ENCODE measurements at regions not wholly inside any gene's neighbourhood (a gene's known extent, or its start where the extent isn't known, plus 50 kb on each side); places are given as distances from the start of the nearest gene placed in this dataset.

- Histone ChIP-seq H3K4me1 (peaks cover 6 to 8% of the 10 kb centered on the region in 2 donors), H3K9me3 (no peaks in the 10 kb centered on the region), H3K36me3 (no peaks in the 10 kb centered on the region), H3K4me3 (replicated peaks in 1 of 3) (no peak overlapping the region), H3K27ac (no peak overlapping the region), H3K27me3 (no peaks in the 10 kb centered on the region)
- no peak for DNase-seq
- TF ChIP-seq POLR2A (IDR thresholded peaks at IDR 0.05) (no peak), CTCF (IDR thresholded peaks at IDR 0.05) (no peak)
- intact Hi-C loops (cut with DNase I): no loop called here
- 95 to 97% methylated on average over 5 of the region's 5 CpGs for WGBS, 2 donors
These were observed 247.1 kb downstream of the ANAPC1 start for GRCh38 chr2:111636905-111637304.

- H3K4me3 ChIP-seq (replicated peaks in 1 of 3): no peak overlapping the region
- no peak for DNase-seq
- H3K4me1 ChIP-seq: peaks cover 6 to 8% of the 10 kb centered on the region in 2 donors
- no peaks in the 10 kb centered on the region for H3K36me3 ChIP-seq
- no peak overlapping the region for H3K27ac ChIP-seq
- no peak for TF ChIP-seq POLR2A (IDR thresholded peaks at IDR 0.05)
- no peak for TF ChIP-seq CTCF (IDR thresholded peaks at IDR 0.05)
- intact Hi-C loops (cut with DNase I): no loop called here
- H3K27me3 ChIP-seq: no peaks in the 10 kb centered on the region
- no peaks in the 10 kb centered on the region for H3K9me3 ChIP-seq
- WGBS, 2 donors: 67 to 85% methylated on average over 4 of the region's 4 CpGs
These were observed 245.6 kb downstream of the ANAPC1 start for GRCh38 chr2:111638274-111638877.

- TF ChIP-seq CTCF (IDR thresholded peaks at IDR 0.05) (no peak), POLR2A (IDR thresholded peaks at IDR 0.05) (no peak)
- no peaks in the 10 kb centered on the region for H3K36me3 ChIP-seq
- H3K27me3 ChIP-seq: no peaks in the 10 kb centered on the region
- DNase-seq: no peak
- intact Hi-C loops (cut with DNase I): no loop called here
- H3K4me1 ChIP-seq: peaks cover 6 to 8% of the 10 kb centered on the region in 2 donors
- H3K4me3 ChIP-seq (replicated peaks in 1 of 3): no peak overlapping the region
- WGBS, 2 donors: 81 to 95% methylated on average over 2 of the region's 2 CpGs
- no peaks in the 10 kb centered on the region for H3K9me3 ChIP-seq
- peak overlapping the region in 1 of 3 donors; percentile 30 for H3K27ac ChIP-seq
These were observed 243.5 kb downstream of the ANAPC1 start for GRCh38 chr2:111640480-111640879.

- intact Hi-C loops (cut with DNase I): no loop called here
- no peak for TF ChIP-seq CTCF (IDR thresholded peaks at IDR 0.05)
- TF ChIP-seq POLR2A (IDR thresholded peaks at IDR 0.05): no peak
- H3K27ac ChIP-seq: no peak overlapping the region
- no peaks in the 10 kb centered on the region for H3K27me3 ChIP-seq
- H3K9me3 ChIP-seq: no peaks in the 10 kb centered on the region
- DNase-seq: no peak
- no peaks in the 10 kb centered on the region for H3K36me3 ChIP-seq
- no peak overlapping the region for H3K4me3 ChIP-seq (replicated peaks in 1 of 3)
- 93 to 98% methylated on average over 2 of the region's 2 CpGs for WGBS, 2 donors
- peaks cover 6 to 8% of the 10 kb centered on the region in 2 donors for H3K4me1 ChIP-seq
These were observed 241.2 kb downstream of the ANAPC1 start for GRCh38 chr2:111642586-111643327.

- WGBS, 2 donors: 91 to 96% methylated on average over 1 of the region's 1 CpG
- no peaks in the 10 kb centered on the region for H3K36me3 ChIP-seq
- no peak overlapping the region for H3K27ac ChIP-seq
- no peak for DNase-seq
- H3K4me3 ChIP-seq (replicated peaks in 1 of 3): no peak overlapping the region
- H3K4me1 ChIP-seq: peaks cover 6 to 8% of the 10 kb centered on the region in 2 donors
- no peaks in the 10 kb centered on the region for H3K27me3 ChIP-seq
- no peaks in the 10 kb centered on the region for H3K9me3 ChIP-seq
- TF ChIP-seq CTCF (IDR thresholded peaks at IDR 0.05) (no peak), POLR2A (IDR thresholded peaks at IDR 0.05) (no peak)
- intact Hi-C loops (cut with DNase I): no loop called here
These were observed 240.2 kb downstream of the ANAPC1 start for GRCh38 chr2:111643759-111644158.

Data from thyroid gland (tissue), 4 donors.